NB4 (cell line): ENCODE measurements at regions not wholly inside any gene's neighbourhood (a gene's known extent, or its start where the extent isn't known, plus 50 kb on each side); places are given as distances from the start of the nearest gene placed in this dataset.

ENCODE experiments used
- CTCF ChIP-seq: IDR thresholded peaks from one replicate; pipeline ENCODE4 v1.5.1; 2012; ENCODE audit warnings: low read depth, low read length
- MAX ChIP-seq: IDR thresholded peaks from 2 replicates; pipeline ENCODE4 v1.6.1; 2011; ENCODE audit warnings: low read depth, low read length
- MYC ChIP-seq: IDR thresholded peaks from 2 replicates; pipeline ENCODE4 v1.6.1; 2011; ENCODE audit warnings: low read depth, low read length
- POLR2A ChIP-seq: IDR thresholded peaks from 2 replicates; pipeline ENCODE4 v1.6.1; 2011; ENCODE audit warnings: mild to moderate bottlenecking; ENCODE audit not compliant: insufficient read length; ENCODE audit errors: extremely low read depth

- TF ChIP-seq POLR2A = no peak
- TF ChIP-seq MYC = no peak
- no peak for TF ChIP-seq CTCF
- no peak for TF ChIP-seq MAX
Observed at GRCh38 chr13:78131346-78131745, 212.7 kb upstream of the EDNRB start.
